ENCODE measurements at regions not wholly inside any gene's neighbourhood (a gene's known extent, or its start where the extent isn't known, plus 50 kb on each side); places are given as distances from the start of the nearest gene placed in this dataset.

DNA sequence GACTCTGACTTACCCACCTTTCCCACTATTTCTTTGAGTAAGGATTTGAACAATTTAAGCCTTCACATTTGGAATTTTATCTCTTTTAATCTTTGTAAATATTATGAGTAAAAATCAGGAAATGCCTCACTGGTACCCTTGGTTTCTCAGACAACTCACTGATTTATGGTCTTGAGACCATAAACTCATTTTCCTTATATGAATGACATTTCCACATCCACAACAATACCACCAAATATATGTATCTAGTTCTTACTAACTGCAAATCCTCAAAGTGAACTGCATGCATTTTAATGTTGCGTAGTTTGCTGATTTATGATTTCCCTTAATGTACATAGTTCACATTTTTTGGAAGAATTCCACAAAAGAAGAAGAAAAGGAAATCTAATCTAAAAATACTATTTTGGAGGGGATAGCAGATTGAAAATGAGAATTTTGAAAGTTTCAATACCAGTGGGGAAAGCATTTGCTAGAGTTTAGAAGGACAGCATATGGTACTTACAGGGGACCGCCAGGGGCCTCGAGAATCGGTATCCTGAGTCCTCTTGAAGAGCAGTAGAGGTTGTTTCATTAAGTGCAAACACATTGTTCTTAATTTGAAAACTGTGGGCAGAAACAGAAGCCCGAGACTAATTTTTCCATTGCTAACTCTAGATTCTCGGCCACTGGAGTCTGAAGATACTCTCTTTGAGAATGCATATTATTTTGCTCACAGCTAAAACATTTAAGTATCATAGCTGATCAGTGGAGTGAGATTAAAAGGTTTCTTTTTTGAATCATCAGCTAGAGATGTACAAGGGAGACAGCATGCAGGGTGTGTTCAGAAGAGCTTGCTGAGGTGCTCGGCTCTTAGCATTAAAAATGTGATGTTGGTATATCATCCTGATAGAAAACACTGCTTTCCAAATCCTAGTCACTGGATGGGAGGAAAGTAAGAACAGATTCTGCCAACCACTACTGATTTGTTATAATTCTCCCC lies 964.0 kb downstream of the GATA3 start:
- no peak overlapping the region for H3K4me3 ChIP-seq (replicated peaks; ENCODE audit: low read depth, low read length)
- TF ChIP-seq, protein P1, sequence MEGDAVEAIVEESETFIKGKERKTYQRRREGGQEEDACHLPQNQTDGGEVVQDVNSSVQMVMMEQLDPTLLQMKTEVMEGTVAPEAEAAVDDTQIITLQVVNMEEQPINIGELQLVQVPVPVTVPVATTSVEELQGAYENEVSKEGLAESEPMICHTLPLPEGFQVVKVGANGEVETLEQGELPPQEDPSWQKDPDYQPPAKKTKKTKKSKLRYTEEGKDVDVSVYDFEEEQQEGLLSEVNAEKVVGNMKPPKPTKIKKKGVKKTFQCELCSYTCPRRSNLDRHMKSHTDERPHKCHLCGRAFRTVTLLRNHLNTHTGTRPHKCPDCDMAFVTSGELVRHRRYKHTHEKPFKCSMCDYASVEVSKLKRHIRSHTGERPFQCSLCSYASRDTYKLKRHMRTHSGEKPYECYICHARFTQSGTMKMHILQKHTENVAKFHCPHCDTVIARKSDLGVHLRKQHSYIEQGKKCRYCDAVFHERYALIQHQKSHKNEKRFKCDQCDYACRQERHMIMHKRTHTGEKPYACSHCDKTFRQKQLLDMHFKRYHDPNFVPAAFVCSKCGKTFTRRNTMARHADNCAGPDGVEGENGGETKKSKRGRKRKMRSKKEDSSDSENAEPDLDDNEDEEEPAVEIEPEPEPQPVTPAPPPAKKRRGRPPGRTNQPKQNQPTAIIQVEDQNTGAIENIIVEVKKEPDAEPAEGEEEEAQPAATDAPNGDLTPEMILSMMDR (IDR thresholded peaks at IDR 0.05; ENCODE audit: low read length, missing control alignments) = no peak

DNA sequence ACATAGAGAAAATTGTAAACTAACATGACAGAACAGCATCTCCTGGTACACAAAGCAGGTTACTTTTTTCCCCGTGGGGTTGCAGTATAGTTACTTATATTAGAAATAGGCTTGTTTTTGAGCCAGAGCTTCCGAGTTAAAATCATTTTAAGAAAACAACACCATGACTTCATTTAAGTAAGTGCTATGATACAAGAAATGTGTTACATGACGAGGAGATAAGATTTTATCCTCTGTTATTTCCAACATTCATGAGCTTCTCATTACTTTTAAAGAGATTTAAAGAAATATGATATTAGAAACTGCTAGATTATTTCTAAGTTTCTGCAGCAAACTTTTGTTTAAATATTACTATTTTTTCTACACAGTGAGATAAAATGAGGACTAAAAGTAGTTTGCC lies 968.7 kb downstream of the GATA3 start:
- no peak overlapping the region for H3K4me3 ChIP-seq (replicated peaks; ENCODE audit: low read depth, low read length)
- TF ChIP-seq, protein P1 (IDR thresholded peaks at IDR 0.05; ENCODE audit: low read length, missing control alignments) = no peak
- DNase-seq (ENCODE audit: low read depth) = no peak

More for the DNA sequence above, 964.0 kb downstream of the GATA3 start:
- DNase-seq (ENCODE audit: low read depth) = peak; percentile 22

DNA sequence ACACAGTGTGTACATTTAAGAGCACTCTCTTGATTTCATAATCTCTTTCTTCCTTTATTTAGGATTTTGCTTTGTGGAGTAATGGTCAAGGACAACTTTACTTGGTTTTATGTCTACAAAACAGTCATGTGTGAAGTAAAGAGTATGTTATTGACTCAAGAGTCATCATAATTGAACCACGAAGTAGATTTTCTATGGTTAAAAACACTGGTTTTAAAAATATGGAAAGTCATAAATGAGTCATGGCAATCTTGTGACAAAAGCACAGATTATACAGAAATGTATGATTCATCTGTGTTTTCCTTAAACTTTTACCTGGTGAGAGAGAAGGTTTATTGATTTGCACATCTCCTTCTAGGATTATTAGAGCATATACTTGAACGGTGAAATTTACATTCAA lies 969.7 kb downstream of the GATA3 start:
- TF ChIP-seq, protein P1 (IDR thresholded peaks at IDR 0.05; ENCODE audit: low read length, missing control alignments) = no peak
- H3K4me3 ChIP-seq (replicated peaks; ENCODE audit: low read depth, low read length) = no peak overlapping the region
- no peak for DNase-seq (ENCODE audit: low read depth)

DNA sequence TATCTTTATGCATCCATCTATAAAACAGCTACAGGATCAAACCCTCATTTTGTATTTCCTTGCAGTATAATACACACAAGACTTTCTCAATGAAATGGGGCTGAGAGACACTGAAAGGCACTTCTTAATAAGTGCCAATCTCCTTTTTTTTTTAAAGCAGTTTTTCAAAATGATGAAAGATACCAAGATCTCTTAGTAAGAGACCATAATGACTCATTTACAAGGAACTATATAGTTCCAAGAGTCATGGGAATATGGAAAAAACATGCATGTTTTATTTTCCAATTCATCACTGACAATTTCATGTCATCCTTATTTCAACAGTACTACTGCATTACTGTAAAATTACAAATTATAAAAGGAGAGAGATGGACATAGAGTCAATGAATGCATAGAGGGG lies 973.7 kb downstream of the GATA3 start:
- DNase-seq (ENCODE audit: low read depth) = no peak
- TF ChIP-seq, protein P1 (IDR thresholded peaks at IDR 0.05; ENCODE audit: low read length, missing control alignments) = no peak
- no peak overlapping the region for H3K4me3 ChIP-seq (replicated peaks; ENCODE audit: low read depth, low read length)

DNA sequence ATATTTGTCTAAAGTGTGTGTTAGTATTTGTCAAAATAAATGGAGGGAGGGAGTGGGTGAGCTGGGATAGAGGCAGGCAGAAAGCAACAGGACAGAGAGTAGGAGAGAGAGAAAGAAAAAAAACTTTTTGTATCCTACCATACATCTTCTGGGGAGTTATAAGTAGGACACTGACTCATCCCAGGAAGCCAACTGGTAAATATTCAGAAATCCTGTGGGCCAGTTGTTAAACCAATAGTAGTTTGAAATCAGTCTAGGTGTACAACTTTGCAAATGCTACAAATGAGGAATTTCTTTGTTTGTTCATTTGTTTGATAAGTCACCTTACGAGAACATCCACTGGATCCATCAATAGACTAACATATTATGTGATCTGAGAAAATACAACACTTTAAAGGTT lies 980.9 kb downstream of the GATA3 start:
- TF ChIP-seq, protein P1 (IDR thresholded peaks at IDR 0.05; ENCODE audit: low read length, missing control alignments) = no peak
- no peak for DNase-seq (ENCODE audit: low read depth)
- H3K4me3 ChIP-seq (replicated peaks; ENCODE audit: low read depth, low read length) = no peak overlapping the region

DNA sequence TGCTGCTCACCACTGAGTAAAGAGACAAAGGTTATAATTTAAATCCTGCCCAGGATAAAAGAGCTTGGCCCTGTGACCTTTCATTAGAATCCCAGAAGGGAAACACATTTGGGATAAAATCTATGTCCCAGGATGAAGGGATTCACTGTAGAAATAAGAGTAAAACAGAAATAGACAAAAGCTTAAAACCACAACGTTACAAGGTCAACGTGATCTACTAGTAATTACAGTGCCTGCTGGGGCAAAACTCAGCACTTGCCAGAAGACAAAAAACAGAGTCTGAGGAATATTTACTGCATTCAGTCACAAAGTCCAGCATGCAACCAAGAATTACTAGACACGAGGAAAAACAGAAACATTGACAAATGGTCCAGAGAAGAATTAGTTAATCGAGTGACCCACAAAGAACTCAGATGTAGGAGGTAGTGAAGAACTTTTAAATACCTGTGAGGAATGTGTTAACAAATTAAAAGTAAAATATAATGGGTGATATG lies 982.3 kb downstream of the GATA3 start:
- TF ChIP-seq, protein P1 (IDR thresholded peaks at IDR 0.05; ENCODE audit: low read length, missing control alignments) = no peak
- no peak overlapping the region for H3K4me3 ChIP-seq (replicated peaks; ENCODE audit: low read depth, low read length)
- DNase-seq (ENCODE audit: low read depth) = no peak
